ENCODE measurements at regions not wholly inside any gene's neighbourhood (a gene's known extent, or its start where the extent isn't known, plus 50 kb on each side); places are given as distances from the start of the nearest gene placed in this dataset.

- TF ChIP-seq ZNF407 (IDR thresholded peaks at IDR 0.05; ENCODE audit: low read depth) (no peak), USF2 (CRISPR knock-in tag; IDR thresholded peaks at IDR 0.05) (no peak)
These were observed 349.9 kb downstream of the TSN start (continued) for GRCh38 chr2:122105171-122105876.
